GM23248 (cell line): ENCODE measurements at regions not wholly inside any gene's neighbourhood (a gene's known extent, or its start where the extent isn't known, plus 50 kb on each side); places are given as distances from the start of the nearest gene placed in this dataset.
A peak's percentile ranks its signal among the peaks of the same experiment; 100 is the strongest.

Experiments used
- DNase-seq: peaks from one replicate; pipeline ENCODE4 v3.0.0-alpha.2; 2015
- H2AFZ ChIP-seq: fragments of 200-600 bp; sonication (generic); 2 replicates; pipeline ENCODE4 v1.6.1; 2016; ENCODE audit warnings: antibody characterized with exemption
- H3F3A ChIP-seq: fragments of 200-600 bp; sonication (generic); 2 replicates; pipeline ENCODE4 v1.6.1; 2016; ENCODE audit warnings: mild to moderate bottlenecking, antibody characterized with exemption, mixed run types; ENCODE audit not compliant: insufficient read depth
- H3K27ac ChIP-seq: fragments of 200-600 bp; sonication (generic); 2 replicates; pipeline ENCODE4 v1.5.1; 2016; ENCODE audit warnings: mild to moderate bottlenecking
- H3K27me3 ChIP-seq: fragments of 200-600 bp; sonication (generic); replicated peaks from 2 replicates; pipeline ENCODE4 v1.6.1; 2016; ENCODE audit warnings: mild to moderate bottlenecking; ENCODE audit not compliant: insufficient read depth
- H3K36me3 ChIP-seq: fragments of 200-600 bp; sonication (generic); 2 replicates; pipeline ENCODE4 v1.6.1; 2016; ENCODE audit warnings: low read depth, mild to moderate bottlenecking
- H3K4me1 ChIP-seq: fragments of 200-600 bp; sonication (generic); 2 replicates; pipeline ENCODE4 v1.6.1; 2016; ENCODE audit warnings: mild to moderate bottlenecking; ENCODE audit not compliant: insufficient read depth
- H3K4me2 ChIP-seq: fragments of 200-600 bp; sonication (generic); one replicate; pipeline ENCODE4 v1.6.1; 2016; ENCODE audit warnings: mild to moderate bottlenecking; ENCODE audit not compliant: unreplicated experiment
- H3K4me3 ChIP-seq: fragments of 200-600 bp; sonication (generic); 2 replicates; pipeline ENCODE4 v1.5.1; 2016; ENCODE audit warnings: mild to moderate bottlenecking
- H3K79me2 ChIP-seq: fragments of 200-600 bp; sonication (generic); 2 replicates; pipeline ENCODE4 v1.6.1; 2016; ENCODE audit warnings: mild to moderate bottlenecking; ENCODE audit not compliant: insufficient read depth
- H3K9ac ChIP-seq: fragments of 200-600 bp; sonication (generic); 2 replicates; pipeline ENCODE4 v1.6.1; 2016; ENCODE audit warnings: mild to moderate bottlenecking
- H3K9me2 ChIP-seq: fragments of 200-600 bp; sonication (generic); 2 replicates; pipeline ENCODE4 v1.6.1; 2016; ENCODE audit warnings: mixed run types, mild to moderate bottlenecking, moderate library complexity; ENCODE audit not compliant: insufficient read depth
- H3K9me3 ChIP-seq: fragments of 200-600 bp; sonication (generic); one replicate; pipeline ENCODE4 v1.6.1; 2017; ENCODE audit warnings: low read depth
- H4K20me1 ChIP-seq: fragments of 200-600 bp; sonication (generic); 2 replicates; pipeline ENCODE4 v1.6.0; 2016; ENCODE audit not compliant: insufficient read depth
- EZH2 ChIP-seq: fragments of 200-600 bp; sonication (generic); IDR thresholded peaks from 2 replicates; pipeline ENCODE4 v1.6.1; 2018; ENCODE audit warnings: antibody characterized with exemption, mild to moderate bottlenecking; ENCODE audit not compliant: insufficient read depth, poor library complexity, severe bottlenecking
- EZH2phosphoT487 ChIP-seq: fragments of 200-600 bp; sonication (generic); IDR thresholded peaks from 2 replicates; pipeline ENCODE4 v1.6.1; 2018; ENCODE audit warnings: antibody characterized with exemption, moderate library complexity, mild to moderate bottlenecking, low read depth; ENCODE audit not compliant: insufficient read depth
- WGBS, 2 experiments: methylation state at CpG; one replicate each; pipeline ENCODE4 v1.1.6; 2015 to 2017; ENCODE audit warnings: low lambda C conversion rate in 2 of 2, low coverage in 1 of 2; ENCODE audit errors: missing lambda C conversion rate in 2 of 2; 5-methylcytosine and 5-hydroxymethylcytosine counted together
- in situ Hi-C: fragments of 300-500 bp; cut with MboI; formaldehyde crosslinking; loops from 2 replicates; pipeline ENCODE4 v1.15.0; 2020

DNA sequence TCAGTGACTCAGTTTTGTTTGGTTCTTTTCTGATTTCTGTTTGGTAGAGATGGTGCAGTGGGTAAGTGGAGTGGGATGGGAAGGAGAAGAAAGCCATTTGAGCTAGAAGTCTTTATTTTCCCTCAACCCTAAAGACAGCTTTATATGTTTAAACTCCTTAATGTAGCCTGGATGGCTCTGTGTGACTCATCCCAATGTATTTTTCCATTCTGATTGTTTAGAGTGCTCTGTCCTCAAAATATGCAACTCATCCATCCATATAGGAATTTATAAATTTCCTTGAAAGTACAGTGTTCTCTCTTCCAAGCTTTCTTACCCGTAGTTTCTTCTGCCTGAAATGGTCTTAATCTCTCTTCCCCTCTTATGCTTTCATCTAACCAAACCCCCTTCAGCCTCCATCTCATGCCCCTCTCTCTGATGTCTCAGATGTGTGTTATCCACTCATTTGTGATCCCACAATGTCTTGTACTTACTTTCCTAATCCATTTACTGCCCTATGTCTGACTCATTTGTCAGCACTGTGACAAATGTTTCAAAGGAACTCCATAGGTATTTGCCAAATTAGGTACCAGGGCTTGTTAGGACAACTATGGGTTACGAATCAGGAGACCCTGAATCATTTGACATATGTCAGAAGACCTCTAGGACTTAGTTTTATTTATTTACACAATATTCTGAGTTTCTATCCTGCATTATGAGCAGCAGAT lies 217.5 kb upstream of the SGCD start:
- Histone ChIP-seq H3F3A (0 out of 2 replicates have a peak, but pooled peaks cover 1% of the 10 kb centered on the region), H3K4me3 (no peak overlapping the region), H3K9me2 (no peaks in the 10 kb centered on the region), H4K20me1 (no peaks in the 10 kb centered on the region), H3K27me3 (no peaks in the 10 kb centered on the region), H3K36me3 (no peaks in the 10 kb centered on the region), H3K27ac (no peak overlapping the region), H3K4me1 (peaks cover 11% of the 10 kb centered on the region), H3K79me2 (no peaks in the 10 kb centered on the region), H2AFZ (no peak overlapping the region), H3K4me2 (no peak overlapping the region), H3K9me3 (no peaks in the 10 kb centered on the region), H3K9ac (no peak overlapping the region)
- peak; percentile 16 for DNase-seq
- no peak for TF ChIP-seq EZH2
- TF ChIP-seq EZH2phosphoT487: no peak
- in situ Hi-C loops: no loop called here
- 59% methylated on average over 2 of the region's 2 CpGs for WGBS, 2 experiments

DNA sequence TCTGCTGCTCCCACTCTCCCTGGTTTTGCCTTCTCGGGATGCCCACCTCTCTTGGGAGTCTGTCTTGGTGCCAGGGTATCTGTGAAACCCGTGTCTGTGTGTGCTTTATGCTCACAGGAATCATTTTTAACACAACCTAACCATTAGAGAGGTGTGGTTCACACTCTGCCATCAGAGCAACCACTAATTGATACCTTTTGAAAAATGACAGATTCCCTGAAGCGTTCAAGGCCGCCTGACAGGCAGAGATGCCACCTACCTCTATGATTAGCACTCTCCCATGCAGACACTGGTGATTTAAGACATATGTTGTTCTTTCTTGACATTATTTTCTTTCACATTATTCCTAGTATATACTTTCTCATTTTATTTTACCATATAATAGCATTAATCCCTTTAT lies 207.3 kb upstream of the SGCD start:
- H3K36me3 ChIP-seq: no peaks in the 10 kb centered on the region
- H3K4me1 ChIP-seq: peaks cover 25% of the 10 kb centered on the region
- TF ChIP-seq EZH2 (no peak), EZH2phosphoT487 (no peak)
- H3K9me3 ChIP-seq: no peaks in the 10 kb centered on the region
- H3K9ac ChIP-seq: no peak overlapping the region
- no peaks in the 10 kb centered on the region for H3K9me2 ChIP-seq
- DNase-seq: no peak
- H3K27ac ChIP-seq: no peak overlapping the region
- H3F3A ChIP-seq: peaks cover 20% of the 10 kb centered on the region; the same call in 1 of the 2 replicates
- H4K20me1 ChIP-seq: no peaks in the 10 kb centered on the region
- H3K4me3 ChIP-seq: no peak overlapping the region
- in situ Hi-C loops: no loop called here
- H3K79me2 ChIP-seq: no peaks in the 10 kb centered on the region
- no peaks in the 10 kb centered on the region for H3K27me3 ChIP-seq
- 80 to 84% methylated on average over 4 of the region's 4 CpGs for WGBS, 2 experiments
- H3K4me2 ChIP-seq: no peak overlapping the region
- H2AFZ ChIP-seq: no peak overlapping the region

DNA sequence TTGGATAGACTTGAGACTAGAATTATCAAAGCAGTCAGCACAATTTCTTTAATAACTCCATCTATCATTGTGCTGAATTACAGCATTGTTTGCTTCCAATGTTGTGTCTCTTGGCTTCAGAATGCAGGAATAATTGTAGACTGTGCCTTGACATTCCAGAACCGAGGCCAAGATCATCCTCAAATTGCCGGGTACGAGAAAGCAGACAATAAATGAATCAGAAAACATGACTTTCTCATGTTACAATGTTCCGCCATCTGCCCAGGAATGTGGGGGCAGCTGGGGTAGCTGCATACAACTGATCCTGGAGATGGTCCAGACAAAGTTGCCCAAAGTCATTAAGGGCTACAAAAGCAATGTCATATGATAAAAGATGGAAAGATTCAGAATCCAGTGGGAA lies 206.2 kb upstream of the SGCD start:
- WGBS, 2 experiments: 11% methylated on average over 4 of the region's 4 CpGs
- Histone ChIP-seq H3K4me2 (peak overlapping the region; percentile 41), H4K20me1 (no peaks in the 10 kb centered on the region), H3K9ac (no peak overlapping the region), H3K9me3 (no peaks in the 10 kb centered on the region), H3K27me3 (no peaks in the 10 kb centered on the region), H2AFZ (no peak overlapping the region), H3K4me3 (no peak overlapping the region), H3K36me3 (no peaks in the 10 kb centered on the region), H3K27ac (peak overlapping the region; percentile 43; the same call in 1 of the 2 replicates), H3F3A (peaks cover 20% of the 10 kb centered on the region; the same call in 1 of the 2 replicates), H3K4me1 (peaks cover 25% of the 10 kb centered on the region), H3K79me2 (no peaks in the 10 kb centered on the region), H3K9me2 (no peaks in the 10 kb centered on the region)
- in situ Hi-C loops: no loop called here
- TF ChIP-seq EZH2phosphoT487 (no peak), EZH2 (no peak)
- DNase-seq: peak; percentile 47

DNA sequence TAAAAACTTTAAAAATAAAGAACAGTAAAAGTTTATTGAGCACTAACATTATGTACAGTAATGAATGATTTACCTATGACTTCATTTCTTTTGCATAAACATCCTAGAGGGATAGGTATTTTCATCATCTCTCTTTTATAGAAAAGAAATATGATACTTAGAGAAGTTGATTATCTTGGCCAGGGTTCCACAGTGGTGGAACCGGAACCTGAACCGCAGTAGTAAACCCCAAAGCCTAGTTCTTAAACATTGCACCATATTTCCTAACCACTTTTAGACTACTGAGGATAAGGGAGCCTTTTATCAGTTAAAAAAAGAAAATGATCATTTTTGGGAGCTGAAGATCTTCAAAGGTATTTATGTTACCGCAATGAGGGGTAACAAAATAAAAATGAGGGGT lies 205.7 kb upstream of the SGCD start:
- H3K27ac ChIP-seq: peak overlapping the region; percentile 43
- H3K36me3 ChIP-seq: no peaks in the 10 kb centered on the region
- no peak overlapping the region for H3K4me3 ChIP-seq
- no peak for TF ChIP-seq EZH2phosphoT487
- TF ChIP-seq EZH2: no peak
- peak overlapping the region; percentile 41 for H3K4me2 ChIP-seq
- H3K9me3 ChIP-seq: no peaks in the 10 kb centered on the region
- no peaks in the 10 kb centered on the region for H3K79me2 ChIP-seq
- H3K9ac ChIP-seq: no peak overlapping the region
- H3K4me1 ChIP-seq: peaks cover 25% of the 10 kb centered on the region
- H3K9me2 ChIP-seq: no peaks in the 10 kb centered on the region
- DNase-seq: peak; percentile 46
- no peaks in the 10 kb centered on the region for H3K27me3 ChIP-seq
- no peaks in the 10 kb centered on the region for H4K20me1 ChIP-seq
- peaks cover 20% of the 10 kb centered on the region; the same call in 1 of the 2 replicates for H3F3A ChIP-seq
- 64 to 67% methylated on average over 3 of the region's 3 CpGs for WGBS, 2 experiments
- in situ Hi-C loops: no loop called here
- H2AFZ ChIP-seq: no peak overlapping the region
